ENCODE measurements at regions not wholly inside any gene's neighbourhood (a gene's known extent, or its start where the extent isn't known, plus 50 kb on each side); places are given as distances from the start of the nearest gene placed in this dataset.

DNA sequence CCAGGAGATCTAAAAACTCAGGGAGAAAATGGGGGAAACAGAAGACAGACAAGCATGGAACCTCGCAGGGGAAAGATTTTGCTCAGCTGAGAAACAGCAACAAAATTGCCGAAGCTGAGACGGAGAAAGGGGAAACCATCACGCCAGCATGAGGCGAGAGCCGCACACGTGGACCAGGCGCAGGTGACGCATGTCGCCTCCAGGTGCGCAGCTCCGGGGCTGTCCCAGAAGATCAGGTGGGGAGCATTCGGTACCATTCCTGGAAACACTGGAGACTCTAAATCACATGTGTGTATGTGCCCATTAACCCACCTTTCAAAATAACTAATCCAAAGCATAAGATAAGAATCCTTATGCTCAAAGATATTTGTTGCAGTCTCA, 121.7 kb downstream of the BRD1 start:
- H3K36me3 ChIP-seq (ENCODE audit: control insufficient read depth, insufficient read depth, low read length): no peaks in the 10 kb centered on the region
- FAIRE-seq (no peak), DNase-seq (ENCODE audit: low read depth) (no peak)
- no peaks in the 10 kb centered on the region for H3K27me3 ChIP-seq (ENCODE audit: control insufficient read depth, insufficient read depth, low read length)
- TF ChIP-seq, protein P1, sequence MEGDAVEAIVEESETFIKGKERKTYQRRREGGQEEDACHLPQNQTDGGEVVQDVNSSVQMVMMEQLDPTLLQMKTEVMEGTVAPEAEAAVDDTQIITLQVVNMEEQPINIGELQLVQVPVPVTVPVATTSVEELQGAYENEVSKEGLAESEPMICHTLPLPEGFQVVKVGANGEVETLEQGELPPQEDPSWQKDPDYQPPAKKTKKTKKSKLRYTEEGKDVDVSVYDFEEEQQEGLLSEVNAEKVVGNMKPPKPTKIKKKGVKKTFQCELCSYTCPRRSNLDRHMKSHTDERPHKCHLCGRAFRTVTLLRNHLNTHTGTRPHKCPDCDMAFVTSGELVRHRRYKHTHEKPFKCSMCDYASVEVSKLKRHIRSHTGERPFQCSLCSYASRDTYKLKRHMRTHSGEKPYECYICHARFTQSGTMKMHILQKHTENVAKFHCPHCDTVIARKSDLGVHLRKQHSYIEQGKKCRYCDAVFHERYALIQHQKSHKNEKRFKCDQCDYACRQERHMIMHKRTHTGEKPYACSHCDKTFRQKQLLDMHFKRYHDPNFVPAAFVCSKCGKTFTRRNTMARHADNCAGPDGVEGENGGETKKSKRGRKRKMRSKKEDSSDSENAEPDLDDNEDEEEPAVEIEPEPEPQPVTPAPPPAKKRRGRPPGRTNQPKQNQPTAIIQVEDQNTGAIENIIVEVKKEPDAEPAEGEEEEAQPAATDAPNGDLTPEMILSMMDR (IDR thresholded peaks at IDR 0.05; ENCODE audit: insufficient read depth, low read length, severe bottlenecking): no peak
- no peak overlapping the region for H3K4me3 ChIP-seq (ENCODE audit: low read depth, low read length)

DNA sequence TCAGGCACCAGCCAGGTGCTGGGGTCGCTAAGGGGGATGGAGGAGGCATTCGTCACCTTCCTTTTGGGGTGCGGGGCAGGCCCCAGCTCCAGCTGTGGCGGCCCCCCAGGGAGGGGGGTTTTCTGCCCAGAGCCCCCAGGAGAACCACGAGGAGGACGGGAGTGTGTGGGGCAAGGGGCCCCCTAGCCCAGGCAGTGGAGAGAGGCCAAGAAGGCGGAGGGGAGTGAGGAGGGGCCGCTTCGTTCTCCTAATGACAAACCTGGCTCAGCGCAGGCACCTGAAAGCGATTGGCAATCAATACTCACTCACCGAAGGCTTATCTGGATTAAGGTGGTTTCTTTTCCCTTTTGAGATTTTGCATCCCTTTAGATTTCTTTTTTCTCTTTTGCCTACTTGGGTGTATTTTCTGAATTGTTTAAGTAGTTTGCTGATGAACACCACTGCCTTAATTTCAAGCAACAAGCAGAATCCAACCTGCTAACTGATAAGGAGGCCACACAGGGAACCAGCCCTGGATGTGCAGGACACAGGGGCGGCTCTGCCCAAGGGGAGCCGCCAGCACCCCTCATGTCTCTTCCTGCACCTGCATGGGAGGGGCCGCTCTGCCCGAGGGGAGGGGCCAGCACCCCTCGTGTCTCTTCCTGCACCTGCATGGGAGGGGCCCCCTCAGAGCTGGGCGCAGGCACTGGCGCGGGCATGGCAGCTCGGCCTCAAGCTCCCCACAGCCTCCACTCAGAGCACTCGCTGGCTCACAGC, 122.3 kb downstream of the BRD1 start:
- H3K27me3 ChIP-seq (ENCODE audit: control insufficient read depth, insufficient read depth, low read length): no peaks in the 10 kb centered on the region
- TF ChIP-seq, protein P1 (IDR thresholded peaks at IDR 0.05; ENCODE audit: insufficient read depth, low read length, severe bottlenecking): no peak
- no peak for FAIRE-seq
- no peak overlapping the region for H3K4me3 ChIP-seq (ENCODE audit: low read depth, low read length)
- H3K36me3 ChIP-seq (ENCODE audit: control insufficient read depth, insufficient read depth, low read length): no peaks in the 10 kb centered on the region
- no peak for DNase-seq (ENCODE audit: low read depth)

DNA sequence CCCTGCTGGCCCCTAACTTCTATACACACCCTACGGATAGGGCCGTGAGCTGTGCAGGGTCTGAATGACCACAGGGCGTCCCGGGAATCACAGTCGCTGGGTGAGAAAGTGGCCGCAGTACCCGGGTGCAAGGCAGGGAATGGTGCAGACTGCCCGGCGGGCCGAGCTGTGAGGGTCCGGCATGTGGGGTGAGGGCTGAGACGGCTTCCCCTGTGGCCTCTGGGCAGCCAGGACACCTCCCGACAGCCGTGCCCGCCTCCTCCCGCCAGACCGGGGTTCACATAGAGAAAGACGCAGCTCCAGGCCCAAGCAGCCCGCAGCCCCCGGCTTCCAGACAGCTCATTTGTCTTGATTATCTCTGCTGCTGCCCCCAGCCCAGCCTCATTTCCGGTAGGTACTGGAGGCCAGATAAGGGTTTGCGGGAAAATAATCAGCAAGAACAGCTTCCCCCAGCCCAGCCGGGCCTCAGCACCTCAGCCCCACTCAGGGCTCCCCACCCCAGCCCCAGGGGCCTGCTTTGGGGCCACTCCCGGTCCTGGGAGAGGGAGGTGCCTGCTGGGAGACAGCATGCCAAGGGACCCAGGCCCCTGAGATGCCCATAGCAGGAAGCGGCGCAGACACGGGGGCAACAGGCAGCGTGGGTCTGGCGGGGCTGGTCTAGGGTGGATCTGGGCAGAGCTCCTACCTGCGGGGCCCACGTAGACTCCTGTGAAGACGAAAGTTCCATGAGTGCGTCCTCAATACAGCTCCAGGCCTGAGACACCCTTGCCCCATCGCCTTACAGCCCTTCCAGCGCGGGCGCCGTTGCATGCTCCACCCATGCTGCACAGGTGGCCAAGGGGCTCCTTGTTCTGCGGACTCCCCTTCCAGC, 123.1 kb downstream of the BRD1 start:
- FAIRE-seq: no peak
- H3K27me3 ChIP-seq (ENCODE audit: control insufficient read depth, insufficient read depth, low read length): no peaks in the 10 kb centered on the region
- H3K36me3 ChIP-seq (ENCODE audit: control insufficient read depth, insufficient read depth, low read length): no peaks in the 10 kb centered on the region
- TF ChIP-seq, protein P1 (IDR thresholded peaks at IDR 0.05; ENCODE audit: insufficient read depth, low read length, severe bottlenecking): no peak
- no peak for DNase-seq (ENCODE audit: low read depth)
- no peak overlapping the region for H3K4me3 ChIP-seq (ENCODE audit: low read depth, low read length)

DNA sequence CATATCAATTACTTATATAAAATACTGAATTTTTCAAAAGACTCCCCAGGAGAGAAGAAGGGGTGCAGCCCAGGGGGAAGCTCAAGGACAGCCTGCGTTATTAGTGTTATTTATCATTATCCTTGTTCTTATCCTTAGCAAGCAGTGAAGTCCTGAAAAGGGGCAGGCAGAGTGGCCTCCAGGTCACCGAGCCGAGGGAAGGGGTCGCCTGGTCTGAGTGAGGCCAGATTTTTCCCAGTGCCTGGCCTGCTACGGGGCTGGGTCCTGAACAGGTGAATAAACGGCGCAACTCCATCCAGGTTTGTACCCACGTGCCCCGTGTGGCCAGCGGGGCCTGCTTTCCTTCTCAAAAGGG, 123.7 kb downstream of the BRD1 start:
- no peak for FAIRE-seq
- no peaks in the 10 kb centered on the region for H3K36me3 ChIP-seq (ENCODE audit: control insufficient read depth, insufficient read depth, low read length)
- TF ChIP-seq, protein P1 (IDR thresholded peaks at IDR 0.05; ENCODE audit: insufficient read depth, low read length, severe bottlenecking): no peak
- DNase-seq (ENCODE audit: low read depth): no peak
- H3K27me3 ChIP-seq (ENCODE audit: control insufficient read depth, insufficient read depth, low read length): no peaks in the 10 kb centered on the region
- H3K4me3 ChIP-seq (ENCODE audit: low read depth, low read length): no peak overlapping the region

DNA sequence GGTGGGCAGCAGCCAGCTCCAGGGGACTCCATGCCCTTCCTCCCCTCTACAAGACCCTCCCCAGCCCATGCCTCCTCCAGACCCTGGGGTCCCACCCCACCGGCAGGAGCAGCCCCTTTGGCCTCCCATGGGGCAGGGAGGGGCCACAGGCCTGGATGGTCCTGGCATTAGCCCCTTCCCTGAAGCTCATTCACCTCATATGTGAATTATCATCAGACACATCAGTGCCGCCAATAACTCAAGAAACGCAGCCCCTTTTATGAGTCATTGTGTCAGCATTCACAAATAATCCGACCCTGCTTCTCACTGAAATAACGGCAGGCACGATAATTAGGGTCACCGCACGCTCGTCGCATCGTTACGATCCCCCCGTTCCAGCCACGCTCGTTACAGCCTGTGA, 124.2 kb downstream of the BRD1 start:
- FAIRE-seq (no peak), DNase-seq (ENCODE audit: low read depth) (no peak)
- no peak overlapping the region for H3K4me3 ChIP-seq (ENCODE audit: low read depth, low read length)
- H3K36me3 ChIP-seq (ENCODE audit: control insufficient read depth, insufficient read depth, low read length): no peaks in the 10 kb centered on the region
- H3K27me3 ChIP-seq (ENCODE audit: control insufficient read depth, insufficient read depth, low read length): no peaks in the 10 kb centered on the region
- TF ChIP-seq, protein P1 (IDR thresholded peaks at IDR 0.05; ENCODE audit: insufficient read depth, low read length, severe bottlenecking): no peak

Data from bronchial epithelial cell (primary cell).